Smooth muscle cell of the brain vasculature (primary cell): ENCODE measurements at regions not wholly inside any gene's neighbourhood (a gene's known extent, or its start where the extent isn't known, plus 50 kb on each side); places are given as distances from the start of the nearest gene placed in this dataset.

Experiments
- DNase-seq: peaks from one replicate; pipeline ENCODE4 v3.0.0-alpha.2; 2012; ENCODE audit warnings: low read depth, low spot score

DNA sequence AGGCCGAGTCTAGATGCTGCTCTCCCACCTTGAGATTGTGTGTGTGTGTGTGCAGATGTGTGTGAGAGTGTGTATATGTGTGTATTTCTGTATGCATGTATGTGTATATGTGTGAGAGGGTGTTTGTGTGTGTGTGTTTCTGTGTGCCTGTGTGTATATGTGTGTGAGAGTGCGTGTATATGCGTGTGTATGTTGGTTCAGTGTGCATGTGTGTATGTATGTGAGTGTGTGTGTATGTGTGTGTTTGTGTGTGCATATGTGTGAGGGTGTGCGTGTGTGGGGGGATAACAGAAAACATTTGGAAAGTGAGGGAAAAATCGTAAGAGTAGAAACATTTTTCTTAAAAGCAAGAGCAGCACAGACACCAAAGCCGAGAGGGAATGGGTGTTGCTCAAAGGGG, 309.1 kb downstream of the NDUFA10 start:
- DNase-seq, result no peak

DNA sequence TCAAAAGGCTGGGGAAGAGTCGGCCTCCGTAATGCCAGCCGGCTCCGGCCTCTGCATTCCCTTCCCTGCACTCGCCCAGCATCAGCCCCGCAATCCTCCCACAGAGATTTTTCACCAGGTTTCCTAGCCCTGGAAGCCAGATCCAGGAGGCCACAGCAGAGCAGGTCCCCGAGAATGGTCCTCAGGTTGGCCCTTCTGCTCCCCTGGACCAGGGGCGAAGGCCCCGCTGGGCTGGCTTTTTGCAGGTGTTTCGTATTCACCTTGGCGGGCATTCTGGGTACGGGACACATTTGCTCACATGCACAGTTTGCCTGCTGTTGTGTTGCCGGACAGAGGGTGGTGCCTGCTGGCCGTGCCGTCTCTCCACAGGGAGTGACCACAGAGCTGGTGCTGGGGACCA, 309.5 kb downstream of the NDUFA10 start:
- DNase-seq, result no peak

DNA sequence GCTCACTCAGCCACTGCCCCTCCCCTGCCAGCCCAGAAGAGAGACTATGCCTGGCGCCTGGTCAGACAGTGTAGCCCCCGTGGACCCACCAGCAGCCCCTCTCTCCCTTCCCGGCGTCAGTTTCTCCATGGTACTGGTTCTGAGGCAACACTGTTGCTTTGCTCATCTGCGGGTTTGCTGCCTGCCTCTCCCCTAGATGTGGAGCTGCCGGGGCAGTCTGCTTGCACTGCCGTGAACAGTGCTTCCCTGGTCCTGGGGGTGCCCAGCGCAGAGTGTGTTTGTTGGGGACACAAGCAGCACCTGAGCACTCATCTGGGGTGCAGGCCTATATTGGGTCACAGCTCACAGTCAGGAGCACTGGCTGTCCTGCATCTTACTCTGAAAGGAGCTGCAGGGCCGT, 309.9 kb downstream of the NDUFA10 start:
- no peak for DNase-seq

DNA sequence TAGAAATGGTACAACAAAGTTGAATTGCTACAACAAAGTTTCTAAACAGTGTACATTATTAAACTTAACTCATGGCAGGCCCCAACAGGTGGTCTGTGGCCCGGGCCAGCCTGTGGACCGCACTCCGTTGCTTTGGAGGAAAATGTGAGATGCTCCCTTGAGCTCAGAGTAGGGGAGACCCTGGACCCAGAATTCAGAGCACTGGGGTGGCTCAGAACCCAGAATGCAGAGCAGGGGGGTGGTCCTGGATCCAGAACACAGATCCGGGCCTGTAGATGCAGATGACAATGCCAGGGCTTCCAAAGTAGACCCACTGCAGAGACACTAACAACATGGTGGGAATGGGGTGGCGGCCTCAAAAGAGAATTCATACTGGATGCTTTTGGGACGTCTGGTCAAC, 311.0 kb downstream of the NDUFA10 start:
- DNase-seq, result no peak

DNA sequence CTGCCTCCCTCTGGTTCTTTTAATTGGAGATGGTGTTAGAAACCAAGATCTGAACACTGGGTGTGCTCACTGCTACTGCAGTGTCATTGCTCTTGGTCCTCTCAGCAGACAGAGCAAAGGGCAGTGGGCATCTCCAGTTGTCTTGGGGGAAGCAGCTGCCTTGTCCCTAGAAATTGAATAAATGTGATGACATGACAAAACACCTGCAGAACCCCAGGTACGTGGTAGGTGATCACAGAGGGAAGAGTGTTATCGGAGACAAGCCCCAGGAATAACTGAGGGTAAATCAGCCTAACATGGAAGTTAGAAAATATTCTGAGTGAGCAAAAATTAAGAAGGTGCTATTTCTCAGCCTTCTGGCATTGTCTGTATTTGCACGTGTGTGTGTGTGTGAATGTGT, 311.9 kb upstream of the HDAC4 start:
- DNase-seq, result no peak

GRCh38 chr2:239711911-239712570, 311.2 kb upstream of the HDAC4 start:
- no peak for DNase-seq

GRCh38 chr2:239710953-239711861, 310.4 kb upstream of the HDAC4 start:
- DNase-seq, result no peak

DNA sequence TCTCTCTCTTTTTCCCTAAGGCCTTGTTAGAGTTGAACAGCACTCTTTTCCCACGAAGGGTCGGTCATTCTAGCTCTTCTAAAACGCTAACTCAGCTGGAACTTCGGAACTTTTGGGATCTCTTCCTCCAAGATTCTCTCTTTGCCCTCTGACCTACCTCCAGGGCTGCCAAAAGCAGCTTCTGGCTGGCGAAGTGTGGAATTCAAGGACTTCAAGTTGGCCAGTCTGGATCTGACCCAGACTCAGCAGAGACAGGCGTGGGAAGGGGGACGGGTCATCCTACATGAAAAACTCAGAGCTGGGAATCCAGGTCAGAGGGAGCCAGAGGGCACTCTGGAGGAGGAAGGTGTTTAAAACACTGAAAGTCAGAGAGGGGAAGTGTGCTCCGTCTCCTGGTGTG, 305.5 kb upstream of the HDAC4 start:
- DNase-seq, result no peak

DNA sequence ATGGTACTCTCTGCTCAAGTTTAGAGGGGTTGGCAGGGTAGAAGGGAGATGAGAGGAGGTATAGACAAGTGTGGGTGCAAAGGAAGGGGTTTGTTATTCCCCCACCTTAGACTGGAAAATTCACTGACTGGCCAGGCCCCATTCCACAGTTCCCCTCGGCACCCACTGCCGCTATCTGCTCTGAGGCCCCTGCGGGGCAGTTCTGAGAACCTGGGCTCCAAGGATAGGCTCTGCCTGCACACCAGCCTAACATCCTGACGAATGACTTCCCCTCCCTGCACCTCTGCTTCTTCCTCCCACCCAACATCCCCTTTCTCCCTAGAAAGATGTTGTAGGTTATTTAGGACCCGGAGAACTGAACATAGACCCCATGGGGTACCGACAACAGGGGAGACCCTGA, 303.9 kb upstream of the HDAC4 start:
- no peak for DNase-seq

DNA sequence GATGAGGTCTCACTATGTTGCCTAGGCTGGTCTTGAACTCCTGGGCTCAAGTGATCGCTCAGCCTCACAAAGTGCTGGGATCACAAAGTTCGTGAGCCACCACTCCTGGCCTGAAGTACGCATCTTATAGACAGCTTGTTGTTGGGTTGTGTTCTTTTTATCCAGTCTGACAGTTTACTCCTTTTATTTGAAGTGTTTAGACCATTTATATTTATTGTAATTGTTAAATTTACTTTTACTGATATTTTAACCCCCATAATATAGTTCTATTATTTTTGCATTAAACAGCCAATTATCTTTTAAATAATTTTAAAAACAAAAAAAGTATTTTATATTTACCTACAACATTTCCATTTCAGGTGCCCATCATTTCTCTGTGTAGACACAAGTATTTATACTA, 303.0 kb upstream of the HDAC4 start:
- no peak for DNase-seq

- DNase-seq, result no peak
These were observed 300.0 kb upstream of the HDAC4 start for GRCh38 chr2:239700686-239701345.

DNA sequence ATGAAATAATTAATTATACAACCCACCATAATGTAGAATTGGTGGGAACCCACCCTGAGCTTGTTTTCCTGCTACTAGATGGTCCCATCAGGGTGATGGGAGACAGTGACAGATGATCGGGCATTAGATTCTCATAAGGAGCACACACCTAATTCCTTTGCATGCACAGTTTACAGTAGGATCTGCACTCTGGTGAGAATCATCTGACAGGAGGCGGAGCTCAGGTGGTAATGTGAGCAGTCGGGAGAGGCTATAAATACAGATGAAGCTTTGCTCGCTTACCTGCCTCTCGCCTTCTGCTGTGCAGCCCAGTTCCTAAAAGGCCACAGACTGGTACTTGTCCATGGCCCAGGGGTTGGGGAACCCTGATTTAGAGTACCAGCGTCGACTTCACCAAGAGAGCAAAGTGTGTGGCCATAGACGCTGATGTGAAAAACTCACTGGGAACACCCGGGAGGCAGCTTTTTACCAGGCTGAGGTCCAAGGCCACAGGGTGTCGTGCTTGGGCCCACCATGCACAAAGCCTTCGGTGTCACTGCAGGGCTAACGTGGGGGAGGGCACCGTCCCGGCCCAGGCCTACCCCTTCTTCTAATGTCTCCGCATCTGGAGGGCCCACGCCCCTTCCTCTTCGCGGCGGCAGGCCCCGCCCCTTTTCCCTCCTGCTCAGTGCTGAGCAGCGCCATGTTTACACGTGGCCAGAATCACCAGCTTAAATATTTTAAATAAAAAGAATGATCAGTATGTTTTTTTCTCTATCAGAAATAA, 296.8 kb upstream of the HDAC4 start:
- no peak for DNase-seq

DNA sequence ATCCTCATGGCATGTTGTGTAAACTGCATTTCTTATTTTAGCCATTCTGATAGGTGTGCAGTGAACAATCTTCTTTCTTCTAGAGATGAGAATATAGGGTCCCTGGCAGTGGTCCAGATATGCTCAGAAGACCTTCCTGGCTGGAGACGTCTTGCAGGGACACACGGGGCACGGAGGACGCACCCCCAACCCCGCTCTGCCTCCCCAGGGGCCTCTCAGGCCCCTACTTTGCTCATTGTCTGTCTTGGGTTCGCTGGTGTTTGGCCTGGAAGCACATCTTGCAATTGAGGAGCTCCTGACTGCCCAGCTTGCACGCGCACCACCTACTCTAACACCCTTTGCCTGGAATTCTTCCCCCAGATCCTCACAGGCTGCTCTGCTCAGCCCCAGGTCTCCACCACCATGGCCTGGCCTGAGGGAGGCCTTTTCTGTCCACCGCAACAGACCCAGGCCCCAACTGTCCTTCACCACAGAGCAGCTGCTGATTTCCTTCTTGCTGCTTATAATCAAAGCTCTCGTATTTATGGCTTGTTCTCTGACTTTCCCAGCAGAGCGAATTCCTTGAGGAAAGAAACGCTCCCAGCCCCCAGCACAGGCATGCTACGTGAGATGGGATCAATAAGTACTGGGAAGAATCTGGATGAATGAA, 295.9 kb upstream of the HDAC4 start:
- no peak for DNase-seq

GRCh38 chr2:239695728-239696240, 295.0 kb upstream of the HDAC4 start:
- no peak for DNase-seq

DNA sequence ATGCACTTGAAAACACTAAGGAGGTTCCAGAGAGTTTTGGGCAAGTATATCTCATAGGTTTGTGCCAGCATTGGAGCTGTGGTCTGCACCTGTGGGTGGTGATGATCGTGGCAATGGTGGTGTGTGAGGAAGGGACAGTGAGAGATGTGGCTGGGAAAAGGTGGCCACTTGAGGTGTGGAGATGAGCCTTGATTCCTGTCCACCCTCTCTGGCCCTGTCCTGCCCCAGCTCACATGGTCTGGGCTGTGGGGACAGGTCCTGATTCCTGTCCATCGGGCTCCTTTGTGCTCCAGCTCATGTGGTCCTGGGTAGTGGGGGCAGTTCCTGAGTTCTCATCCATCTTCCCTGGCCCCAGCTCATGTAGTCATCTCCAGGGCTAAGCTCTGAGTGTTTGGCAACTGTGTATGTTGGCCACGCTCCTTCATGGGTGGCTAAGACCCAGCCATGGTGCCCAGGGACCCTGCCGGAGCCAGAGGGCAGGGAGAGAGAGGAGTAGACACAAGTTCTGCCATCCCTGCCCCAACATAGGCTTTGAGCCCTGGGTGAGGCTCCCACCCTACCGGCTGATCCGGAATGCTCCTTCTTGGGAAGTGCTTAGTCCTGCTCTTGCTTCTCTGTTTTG, 294.4 kb upstream of the HDAC4 start:
- no peak for DNase-seq

DNA sequence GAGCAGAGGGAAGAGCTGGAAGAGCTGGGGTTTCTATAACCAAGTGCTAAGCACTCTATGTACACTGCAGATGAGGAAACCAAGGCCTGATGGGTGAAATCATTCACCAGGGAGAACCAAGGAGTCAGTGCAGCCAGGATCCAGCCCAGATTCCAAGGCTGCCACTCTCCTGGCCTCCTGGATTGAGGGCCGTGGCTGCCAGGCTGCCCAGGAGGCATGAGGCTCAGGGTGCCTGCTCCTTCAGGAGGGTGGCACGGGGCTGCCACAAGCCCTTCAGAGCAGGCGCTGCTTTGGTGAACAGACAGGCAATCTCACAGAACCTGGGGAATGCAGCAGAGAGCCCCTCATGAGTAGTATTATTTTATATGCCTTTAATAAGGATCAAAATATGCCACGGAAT, 293.7 kb upstream of the HDAC4 start:
- DNase-seq, result no peak

DNA sequence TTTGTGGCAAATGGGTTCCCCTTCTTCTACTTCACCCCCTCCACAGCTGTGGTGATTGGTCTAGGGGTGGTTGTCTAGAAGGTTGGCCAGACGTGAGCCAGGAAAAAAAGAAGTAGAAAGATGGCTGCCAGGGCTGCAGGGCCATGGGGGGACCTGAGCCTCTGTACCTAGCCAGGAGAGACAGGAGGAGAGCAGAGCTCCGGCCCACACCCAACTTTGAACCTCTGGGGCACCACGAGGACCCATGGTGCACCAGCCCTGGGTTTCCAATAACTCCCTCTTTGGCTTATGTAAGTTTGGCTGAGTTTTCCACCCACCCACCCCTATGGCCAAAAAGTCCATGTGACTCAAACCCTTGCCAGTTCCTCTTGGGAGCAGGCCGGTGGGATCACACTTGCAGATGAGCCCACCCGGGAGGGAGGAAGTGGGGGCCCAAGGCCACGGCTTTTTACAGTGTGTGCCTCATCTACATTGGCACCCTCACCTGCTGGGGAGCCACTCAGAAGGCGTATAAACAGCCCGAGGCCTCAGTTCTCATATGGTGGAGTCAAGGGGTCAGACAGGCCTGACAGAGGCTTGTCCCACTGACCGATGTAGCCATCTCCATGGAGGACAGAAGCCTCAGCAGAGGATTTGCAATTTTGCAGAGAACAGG, 293.1 kb upstream of the HDAC4 start:
- DNase-seq, result no peak

GRCh38 chr2:239693330-239693729, 292.5 kb upstream of the HDAC4 start:
- DNase-seq, result no peak

DNA sequence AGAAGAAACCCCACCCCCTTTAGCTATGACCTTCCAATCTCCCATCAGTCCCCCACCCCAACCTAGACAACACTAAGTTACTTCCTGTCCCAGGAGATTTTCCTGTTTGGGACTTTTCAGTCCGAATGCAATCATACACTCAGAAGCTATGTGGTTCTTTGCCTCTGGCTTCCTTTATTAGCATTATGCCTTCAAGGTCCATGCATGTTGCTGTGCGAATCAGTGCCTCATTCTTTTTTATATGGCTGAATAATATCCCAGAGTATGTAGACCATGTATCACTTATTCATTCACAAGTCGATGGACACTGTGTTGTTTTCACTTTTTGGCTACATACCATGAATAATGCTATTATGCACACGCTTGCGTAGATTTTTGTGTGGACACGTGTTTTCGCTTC, 292.1 kb upstream of the HDAC4 start:
- no peak for DNase-seq

- DNase-seq, result no peak
These were observed 291.6 kb upstream of the HDAC4 start for GRCh38 chr2:239692362-239692851.
